Suprapubic skin (tissue), 3 donors: ENCODE measurements at regions not wholly inside any gene's neighbourhood (a gene's known extent, or its start where the extent isn't known, plus 50 kb on each side); places are given as distances from the start of the nearest gene placed in this dataset.

Source experiments
- CTCF ChIP-seq, 2 donors: fragments of 200-600 bp in 1 of 2; fragments of 450-650 bp in 1 of 2; sonication (generic) in 1 of 2; IDR thresholded peaks; one replicate each; pipeline ENCODE4 v1.5.1; 2016 to 2019; ENCODE audit warnings: antibody characterized with exemption in 2 of 2, mild to moderate bottlenecking in 1 of 2, moderate library complexity in 1 of 2
- POLR2A ChIP-seq, 2 donors: fragments of 450-650 bp; IDR thresholded peaks; one replicate each; pipeline ENCODE4 v1.6.1; 2017; ENCODE audit warnings: antibody characterized with exemption in 2 of 2, mild to moderate bottlenecking in 2 of 2, moderate library complexity in 2 of 2

GRCh38 chr13:78867655-78868054, 208.7 kb upstream of the OBI1 start:
- TF ChIP-seq CTCF (IDR thresholded peaks at IDR 0.05) (no peak), POLR2A (IDR thresholded peaks at IDR 0.05) (no peak)
